Vagina (tissue), 2 donors: ENCODE measurements at regions not wholly inside any gene's neighbourhood (a gene's known extent, or its start where the extent isn't known, plus 50 kb on each side); places are given as distances from the start of the nearest gene placed in this dataset.

ENCODE experiments used
- CTCF ChIP-seq, 3 experiments: fragments of 450-650 bp in 2 of 3; fragments of 200-600 bp in 1 of 3; sonication (generic) in 1 of 3; IDR thresholded peaks; one replicate each; pipeline ENCODE4 v1.5.1; 2017 to 2019; ENCODE audit warnings: antibody characterized with exemption in 3 of 3, mild to moderate bottlenecking in 2 of 3, moderate library complexity in 2 of 3
- POLR2A ChIP-seq, 2 donors: fragments of 450-650 bp; IDR thresholded peaks; one replicate each; pipeline ENCODE4 v1.6.1; 2017; ENCODE audit warnings: antibody characterized with exemption in 2 of 2, mild to moderate bottlenecking in 2 of 2, moderate library complexity in 2 of 2

- TF ChIP-seq CTCF (IDR thresholded peaks at IDR 0.05) (no peak), POLR2A (IDR thresholded peaks at IDR 0.05) (no peak)
Observed at GRCh38 chr12:13772264-13772663, 209.1 kb downstream of the GRIN2B start.
